Ovary (tissue), 7 donors: ENCODE measurements at regions not wholly inside any gene's neighbourhood (a gene's known extent, or its start where the extent isn't known, plus 50 kb on each side); places are given as distances from the start of the nearest gene placed in this dataset.

Experiments
- DNase-seq, 5 donors: peaks; one replicate each; pipeline ENCODE4 v3.0.0-alpha.2; 2019 to 2020
- H3K27ac ChIP-seq, 2 donors: fragments of 200-600 bp; one replicate each; pipeline versions ENCODE4 v1.5.1 to v1.8.0; 2019 to 2022
- H3K27me3 ChIP-seq: fragments of 200-600 bp; one replicate; pipeline ENCODE4 v1.8.0; 2022
- H3K36me3 ChIP-seq: fragments of 200-600 bp; sonication (generic); one replicate; pipeline ENCODE4 v1.5.1; 2019
- H3K4me1 ChIP-seq: one replicate; pipeline ENCODE4 v1.8.1; 2013; ENCODE audit warnings: mild to moderate bottlenecking, moderate library complexity; ENCODE audit not compliant: insufficient read depth
- H3K4me3 ChIP-seq: fragments of 200-600 bp; sonication (generic); one replicate; pipeline ENCODE4 v1.5.1; 2017
- H3K9me3 ChIP-seq, 2 donors: fragments of 200-600 bp in 1 of 2; sonication (generic) in 1 of 2; one replicate each; pipeline versions ENCODE4 v1.5.1 to v1.8.1; 2013 to 2019; ENCODE audit warnings: mild to moderate bottlenecking in 1 of 2, moderate library complexity in 1 of 2
- EP300 ChIP-seq: sonication (generic); formaldehyde crosslinking; IDR thresholded peaks from one replicate; pipeline ENCODE4 v1.6.1; 2017; ENCODE audit warnings: antibody characterized with exemption
- POLR2A ChIP-seq: fragments of 450-650 bp; IDR thresholded peaks from one replicate; pipeline ENCODE4 v1.6.1; 2017; ENCODE audit warnings: antibody characterized with exemption, mild to moderate bottlenecking, moderate library complexity
- WGBS, 3 donors: extraction: QIAGEN DNeasy Blood & Tissue Kit in 1 of 3; methylation state at CpG; one replicate each; pipeline versions ENCODE4 v1.1.5 to v1.1.7; 2013 to 2017; 5-methylcytosine and 5-hydroxymethylcytosine counted together
- intact Hi-C, 4 donors: fragments of 100-400 bp; cut with DNase I; formaldehyde crosslinking; loops; one replicate each; pipeline versions ENCODE4 v1.11.0 to v1.15.1; 2022 to 2023
- TF ChIP-seq, protein P1 (sequence below), 3 donors: fragments of 450-650 bp in 2 of 3; fragments of 200-600 bp in 1 of 3; IDR thresholded peaks; one replicate each; pipeline versions ENCODE4 v1.5.1 to v1.8.0; 2016 to 2022; ENCODE audit warnings: antibody characterized with exemption in 3 of 3, mild to moderate bottlenecking in 1 of 3
- donor health status: DM: no; HTN: no; CAD: no; lungs with moderate emphysema.
- donor health status: DM: no; HTN: no; CAD: no.
- donor health status: Bipolar disorder and iron deficiency.
- donor health status: DM: no; HTN: no; CAD: no.
- donor health status: DM: yes; HTN: yes; CAD: no.

DNA sequence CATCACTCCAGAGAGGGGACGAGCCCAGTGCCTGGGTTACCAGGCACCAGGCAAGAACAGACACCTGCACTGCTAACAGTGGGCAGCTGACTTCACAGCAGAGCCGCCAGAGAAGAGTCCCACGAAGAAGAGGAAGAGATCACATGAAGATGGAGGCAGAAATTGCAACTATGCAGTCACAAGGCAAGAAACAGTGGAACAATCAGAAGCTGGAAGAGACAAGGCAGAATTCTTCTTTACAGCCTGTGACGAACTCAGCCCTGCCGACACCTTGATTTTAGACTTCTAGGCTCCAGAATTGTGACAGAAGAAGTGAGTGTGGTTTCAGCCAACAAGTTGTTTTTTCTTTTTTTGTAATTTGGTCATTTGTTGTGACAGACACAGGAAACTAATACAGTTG lies 59.2 kb downstream of the IL12A start:
- no peaks in the 10 kb centered on the region for H3K36me3 ChIP-seq
- H3K4me1 ChIP-seq = no peaks in the 10 kb centered on the region
- peaks cover 0 to 1% of the 10 kb centered on the region in 2 donors for H3K9me3 ChIP-seq
- WGBS, 3 donors = 83 to 90% (median 85%) methylated on average over 5 of the region's 5 CpGs
- TF ChIP-seq EP300 = no peak
- TF ChIP-seq POLR2A = no peak
- TF ChIP-seq, protein P1, sequence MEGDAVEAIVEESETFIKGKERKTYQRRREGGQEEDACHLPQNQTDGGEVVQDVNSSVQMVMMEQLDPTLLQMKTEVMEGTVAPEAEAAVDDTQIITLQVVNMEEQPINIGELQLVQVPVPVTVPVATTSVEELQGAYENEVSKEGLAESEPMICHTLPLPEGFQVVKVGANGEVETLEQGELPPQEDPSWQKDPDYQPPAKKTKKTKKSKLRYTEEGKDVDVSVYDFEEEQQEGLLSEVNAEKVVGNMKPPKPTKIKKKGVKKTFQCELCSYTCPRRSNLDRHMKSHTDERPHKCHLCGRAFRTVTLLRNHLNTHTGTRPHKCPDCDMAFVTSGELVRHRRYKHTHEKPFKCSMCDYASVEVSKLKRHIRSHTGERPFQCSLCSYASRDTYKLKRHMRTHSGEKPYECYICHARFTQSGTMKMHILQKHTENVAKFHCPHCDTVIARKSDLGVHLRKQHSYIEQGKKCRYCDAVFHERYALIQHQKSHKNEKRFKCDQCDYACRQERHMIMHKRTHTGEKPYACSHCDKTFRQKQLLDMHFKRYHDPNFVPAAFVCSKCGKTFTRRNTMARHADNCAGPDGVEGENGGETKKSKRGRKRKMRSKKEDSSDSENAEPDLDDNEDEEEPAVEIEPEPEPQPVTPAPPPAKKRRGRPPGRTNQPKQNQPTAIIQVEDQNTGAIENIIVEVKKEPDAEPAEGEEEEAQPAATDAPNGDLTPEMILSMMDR (IDR thresholded peaks at IDR 0.05) = no peak
- no peak overlapping the region for H3K4me3 ChIP-seq
- H3K27me3 ChIP-seq = no peaks in the 10 kb centered on the region
- intact Hi-C loops = no loop called here
- DNase-seq = no peak
- H3K27ac ChIP-seq = no peak overlapping the region

DNA sequence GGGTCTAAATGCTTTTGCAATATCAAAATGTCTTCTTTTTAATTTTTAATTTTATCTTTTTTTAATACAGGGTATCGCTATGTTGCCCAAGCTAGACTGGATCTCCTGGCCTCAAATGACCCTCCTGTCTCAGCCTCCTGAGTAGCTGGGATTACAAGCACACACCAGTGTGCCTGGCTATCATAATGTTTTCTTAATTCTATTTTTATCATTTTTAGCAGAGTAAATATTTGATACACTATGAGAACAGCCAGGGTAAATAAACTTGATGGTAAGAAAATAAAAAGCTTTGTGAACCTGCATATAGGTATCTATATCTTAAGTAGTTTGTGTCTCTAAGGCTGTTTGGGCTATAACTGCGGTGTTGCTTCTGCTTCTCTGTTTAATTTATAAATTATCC lies 60.4 kb downstream of the IL12A start:
- Histone ChIP-seq H3K27me3 (no peaks in the 10 kb centered on the region), H3K4me3 (no peak overlapping the region), H3K9me3 (no peaks in the 10 kb centered on the region), H3K27ac (no peak overlapping the region), H3K4me1 (peaks cover 1% of the 10 kb centered on the region), H3K36me3 (no peaks in the 10 kb centered on the region)
- no peak for TF ChIP-seq EP300
- TF ChIP-seq, protein P1 (IDR thresholded peaks at IDR 0.05) = no peak
- TF ChIP-seq POLR2A = no peak
- intact Hi-C loops = no loop called here
- DNase-seq = no peak
- WGBS, 3 donors = 36 to 75% (median 58%) methylated on average over 2 of the region's 2 CpGs

DNA sequence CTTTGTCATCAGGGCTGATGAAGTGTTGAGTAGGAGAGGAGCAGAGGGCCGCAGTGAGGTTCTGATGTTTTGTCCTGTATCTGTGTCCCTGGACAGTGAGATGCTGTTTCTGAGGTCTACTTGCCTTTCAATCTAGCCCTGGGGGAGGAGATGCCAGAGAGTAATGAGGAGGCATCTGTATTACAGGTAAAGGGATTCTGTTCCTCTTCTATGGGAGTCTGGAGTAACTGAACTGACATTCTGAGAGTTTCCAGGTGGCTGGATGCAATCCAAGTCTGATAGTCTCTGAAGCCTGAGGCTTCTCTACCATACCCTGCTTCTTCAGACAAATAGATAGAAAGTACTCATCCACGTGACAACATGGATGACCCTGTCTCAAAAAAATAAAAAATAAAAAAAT lies 60.9 kb downstream of the IL12A start:
- TF ChIP-seq POLR2A (no peak), EP300 (no peak)
- TF ChIP-seq, protein P1 (IDR thresholded peaks at IDR 0.05) = no peak
- intact Hi-C loops = no loop called here
- H3K4me3 ChIP-seq = no peak overlapping the region
- 55 to 58% (median 57%) methylated on average over 2 of the region's 2 CpGs for WGBS, 3 donors
- H3K27me3 ChIP-seq = no peaks in the 10 kb centered on the region
- H3K36me3 ChIP-seq = no peaks in the 10 kb centered on the region
- H3K27ac ChIP-seq = no peak overlapping the region
- H3K9me3 ChIP-seq = no peaks in the 10 kb centered on the region
- peaks cover 1% of the 10 kb centered on the region for H3K4me1 ChIP-seq
- DNase-seq = no peak

DNA sequence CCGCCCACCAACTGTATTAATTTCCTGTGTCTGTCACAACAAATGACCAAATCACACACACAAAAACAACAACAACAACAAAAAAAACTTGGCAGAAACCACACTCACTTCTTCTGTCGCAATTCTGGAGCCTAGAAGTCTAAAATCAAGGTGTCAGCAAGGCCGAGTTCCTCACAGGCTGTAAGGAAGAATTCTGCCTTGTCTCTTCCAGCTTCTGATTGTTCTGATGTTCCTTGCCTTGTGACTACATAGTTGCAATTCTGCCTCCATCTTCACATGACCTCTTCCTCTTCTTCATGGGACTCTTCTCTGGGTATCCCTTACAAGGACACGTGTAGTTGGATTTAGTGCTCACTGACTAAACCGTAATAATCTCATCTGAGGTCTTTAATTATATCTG lies 61.4 kb downstream of the IL12A start:
- no peak for DNase-seq
- Histone ChIP-seq H3K4me3 (no peak overlapping the region), H3K4me1 (peaks cover 1% of the 10 kb centered on the region), H3K9me3 (no peaks in the 10 kb centered on the region), H3K27me3 (no peaks in the 10 kb centered on the region), H3K27ac (no peak overlapping the region), H3K36me3 (no peaks in the 10 kb centered on the region)
- TF ChIP-seq POLR2A = no peak
- TF ChIP-seq EP300 = no peak
- TF ChIP-seq, protein P1 (IDR thresholded peaks at IDR 0.05) = no peak
- intact Hi-C loops = no loop called here
- 72 to 73% (median 72%) methylated on average over 5 of the region's 5 CpGs for WGBS, 3 donors
